ENCODE measurements at regions not wholly inside any gene's neighbourhood (a gene's known extent, or its start where the extent isn't known, plus 50 kb on each side); places are given as distances from the start of the nearest gene placed in this dataset.
"Not testable (repeated sequence)": the region's sequence is repeated elsewhere in the genome, so short reads cannot be mapped to it uniquely, and the experiment has no call there.

DNA sequence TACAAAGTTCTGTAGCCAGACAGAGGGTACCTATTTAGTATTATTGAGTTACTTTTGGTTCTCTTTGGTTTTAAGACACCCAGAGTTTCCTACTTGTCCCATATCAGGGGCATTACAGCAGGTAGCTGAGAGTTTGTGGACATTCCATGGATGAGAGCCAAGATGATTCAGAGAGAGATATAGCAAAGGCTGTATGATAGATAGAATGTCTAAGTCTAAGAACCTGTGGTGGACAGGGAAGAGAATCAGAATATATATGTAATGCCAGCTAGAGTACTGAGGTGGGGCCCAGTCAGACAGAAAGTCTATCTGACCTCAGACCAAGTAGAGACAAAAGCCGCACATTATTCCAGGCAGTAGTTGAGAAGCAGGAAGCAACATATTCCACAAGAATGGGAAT is 471.8 kb upstream of the CHD1 start:
- not testable (repeated sequence) for TF ChIP-seq ZNF232 (CRISPR knock-in tag; IDR thresholded peaks at IDR 0.05); NR3C1 (CRISPR knock-in tag; conservative IDR thresholded peaks at IDR 0.05; ENCODE audit: low read depth)

Measured in WTC11 (cell line).